ENCODE measurements at regions not wholly inside any gene's neighbourhood (a gene's known extent, or its start where the extent isn't known, plus 50 kb on each side); places are given as distances from the start of the nearest gene placed in this dataset.

DNA sequence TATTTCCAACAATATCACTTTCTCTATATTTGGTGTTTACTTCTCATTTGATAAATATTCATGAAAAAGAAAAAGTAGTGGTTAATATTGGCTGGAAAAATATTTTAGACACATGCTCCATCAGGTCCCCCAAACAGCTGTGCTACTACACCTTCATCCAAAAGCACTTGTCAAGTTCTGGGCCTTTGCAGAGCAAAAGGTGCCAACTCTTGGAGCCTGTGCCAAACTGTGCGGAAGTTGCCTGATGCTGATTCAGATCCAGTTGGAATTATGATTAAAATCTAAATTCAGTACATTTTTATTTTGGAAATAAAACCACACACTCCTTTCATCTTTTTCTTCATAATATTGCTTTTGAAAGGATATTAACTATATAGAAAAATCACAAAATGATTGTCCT lies 1497.4 kb upstream of the CADM2 start:
- TF ChIP-seq POLR2A (IDR thresholded peaks at IDR 0.05), result no peak
- TF ChIP-seq, protein P1, sequence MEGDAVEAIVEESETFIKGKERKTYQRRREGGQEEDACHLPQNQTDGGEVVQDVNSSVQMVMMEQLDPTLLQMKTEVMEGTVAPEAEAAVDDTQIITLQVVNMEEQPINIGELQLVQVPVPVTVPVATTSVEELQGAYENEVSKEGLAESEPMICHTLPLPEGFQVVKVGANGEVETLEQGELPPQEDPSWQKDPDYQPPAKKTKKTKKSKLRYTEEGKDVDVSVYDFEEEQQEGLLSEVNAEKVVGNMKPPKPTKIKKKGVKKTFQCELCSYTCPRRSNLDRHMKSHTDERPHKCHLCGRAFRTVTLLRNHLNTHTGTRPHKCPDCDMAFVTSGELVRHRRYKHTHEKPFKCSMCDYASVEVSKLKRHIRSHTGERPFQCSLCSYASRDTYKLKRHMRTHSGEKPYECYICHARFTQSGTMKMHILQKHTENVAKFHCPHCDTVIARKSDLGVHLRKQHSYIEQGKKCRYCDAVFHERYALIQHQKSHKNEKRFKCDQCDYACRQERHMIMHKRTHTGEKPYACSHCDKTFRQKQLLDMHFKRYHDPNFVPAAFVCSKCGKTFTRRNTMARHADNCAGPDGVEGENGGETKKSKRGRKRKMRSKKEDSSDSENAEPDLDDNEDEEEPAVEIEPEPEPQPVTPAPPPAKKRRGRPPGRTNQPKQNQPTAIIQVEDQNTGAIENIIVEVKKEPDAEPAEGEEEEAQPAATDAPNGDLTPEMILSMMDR (IDR thresholded peaks at IDR 0.05 in 4 of 5, conservative IDR thresholded peaks at IDR 0.05 in 1 of 5), result no peak
- DNase-seq (no peak), ATAC-seq (no peak)
- Histone ChIP-seq H3K9me3 (no peaks in the 10 kb centered on the region), H3K36me3 (no peaks in the 10 kb centered on the region), H3K27ac (no peak overlapping the region), H3K4me1 (peaks cover 6 to 14% of the 10 kb centered on the region in 2 donors), H3K27me3 (no peaks in the 10 kb centered on the region), H3K4me3 (no peak overlapping the region)
- in situ Hi-C loops (cut with MboI; ENCODE audit: low sequenced_read_pairs in 4 of 4), result no loop called here
- intact Hi-C loops (cut with DNase I; ENCODE audit: low total_unique reads), result no loop called here

DNA sequence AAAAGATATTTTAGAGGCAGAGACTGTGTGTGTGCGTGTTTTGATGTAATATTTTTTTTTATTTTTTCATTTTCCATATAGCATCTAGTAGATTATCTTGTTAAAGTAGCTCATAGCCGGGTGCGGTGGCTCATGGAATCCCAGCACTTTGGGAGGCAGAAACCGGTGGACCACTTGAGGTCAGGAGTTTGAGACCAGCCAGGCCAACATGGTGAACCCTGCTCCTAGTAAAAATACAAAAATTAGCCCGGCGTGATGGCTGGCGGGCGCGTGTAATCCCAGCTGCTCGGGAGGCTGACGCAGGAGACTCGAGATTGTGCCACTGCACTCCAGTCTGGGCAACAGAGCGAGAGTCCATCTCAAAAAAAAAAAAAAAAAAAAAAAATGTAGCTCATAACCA lies 1481.2 kb upstream of the CADM2 start:
- no peaks in the 10 kb centered on the region for H3K27me3 ChIP-seq
- ATAC-seq (no peak), DNase-seq (no peak)
- H3K27ac ChIP-seq, result no peak overlapping the region
- intact Hi-C loops (cut with DNase I; ENCODE audit: low total_unique reads), result no loop called here
- H3K4me1 ChIP-seq, result no peaks in the 10 kb centered on the region
- no peaks in the 10 kb centered on the region for H3K9me3 ChIP-seq
- in situ Hi-C loops (cut with MboI; ENCODE audit: low sequenced_read_pairs in 4 of 4), result no loop called here
- H3K4me3 ChIP-seq, result no peak overlapping the region
- no peaks in the 10 kb centered on the region for H3K36me3 ChIP-seq
- TF ChIP-seq, protein P1 (IDR thresholded peaks at IDR 0.05 in 4 of 5, conservative IDR thresholded peaks at IDR 0.05 in 1 of 5), result no peak
- no peak for TF ChIP-seq POLR2A (IDR thresholded peaks at IDR 0.05)

DNA sequence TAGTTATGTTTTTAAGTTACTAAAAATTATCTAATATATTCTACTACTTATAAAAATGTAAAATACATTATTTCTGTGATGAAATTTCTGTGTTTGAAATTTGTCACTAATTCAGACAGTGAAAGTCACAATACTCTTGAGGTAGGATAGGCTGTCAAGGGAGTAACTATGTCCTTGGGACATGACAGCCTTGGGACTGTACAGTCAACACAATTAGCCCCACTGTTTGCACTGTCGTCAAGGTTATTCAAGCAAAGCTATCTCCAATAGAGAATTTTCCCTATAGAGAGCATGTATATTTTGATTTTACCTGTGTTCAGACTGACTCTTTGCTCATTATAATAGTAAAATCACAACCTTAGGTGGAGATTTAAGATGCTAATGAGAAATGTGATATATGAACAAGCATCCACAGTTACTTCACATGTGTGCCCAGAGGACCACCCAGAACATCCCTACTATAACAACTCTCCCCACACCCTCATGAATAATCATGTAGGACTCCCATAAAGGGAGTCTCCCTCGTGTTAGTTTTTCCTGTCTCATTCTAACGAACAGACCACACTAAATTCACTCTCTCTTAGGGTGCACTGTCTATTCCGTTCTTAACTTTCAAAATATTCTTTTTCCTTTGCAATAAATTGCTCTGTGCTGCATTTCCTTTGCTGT lies 1476.3 kb upstream of the CADM2 start:
- Histone ChIP-seq H3K9me3 (no peaks in the 10 kb centered on the region), H3K4me1 (no peaks in the 10 kb centered on the region), H3K36me3 (no peaks in the 10 kb centered on the region), H3K27me3 (no peaks in the 10 kb centered on the region), H3K4me3 (no peak overlapping the region), H3K27ac (no peak overlapping the region)
- no peak for ATAC-seq
- no peak for TF ChIP-seq POLR2A (IDR thresholded peaks at IDR 0.05)
- TF ChIP-seq, protein P1 (IDR thresholded peaks at IDR 0.05 in 4 of 5, conservative IDR thresholded peaks at IDR 0.05 in 1 of 5), result no peak
- in situ Hi-C loops (cut with MboI; ENCODE audit: low sequenced_read_pairs in 4 of 4), result no loop called here
- intact Hi-C loops (cut with DNase I; ENCODE audit: low total_unique reads), result no loop called here
- DNase-seq, result no peak

DNA sequence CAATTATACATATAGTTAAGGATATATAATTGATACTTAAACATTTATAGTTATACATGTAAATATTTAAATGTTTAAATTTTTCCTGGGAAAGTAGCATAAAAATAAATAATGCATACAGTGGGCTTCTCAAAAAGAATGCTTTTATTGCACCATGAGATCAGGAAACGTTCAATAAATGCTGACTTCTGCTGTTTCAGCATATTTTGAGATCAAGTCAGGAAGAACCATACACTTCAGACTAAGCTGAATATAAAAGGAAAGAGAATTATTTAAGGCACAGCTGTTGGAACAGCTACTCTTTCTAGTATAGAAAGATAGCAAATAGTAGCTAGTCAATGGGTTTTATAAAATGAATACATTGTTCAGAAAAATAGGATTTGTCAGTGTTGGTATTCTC lies 1462.3 kb upstream of the CADM2 start:
- Histone ChIP-seq H3K36me3 (no peaks in the 10 kb centered on the region), H3K4me1 (no peaks in the 10 kb centered on the region), H3K4me3 (no peak overlapping the region), H3K9me3 (no peaks in the 10 kb centered on the region), H3K27me3 (no peaks in the 10 kb centered on the region), H3K27ac (no peak overlapping the region)
- in situ Hi-C loops (cut with MboI; ENCODE audit: low sequenced_read_pairs in 4 of 4), result no loop called here
- intact Hi-C loops (cut with DNase I; ENCODE audit: low total_unique reads), result no loop called here
- no peak for DNase-seq
- no peak for TF ChIP-seq POLR2A (IDR thresholded peaks at IDR 0.05)
- TF ChIP-seq, protein P1 (IDR thresholded peaks at IDR 0.05 in 4 of 5, conservative IDR thresholded peaks at IDR 0.05 in 1 of 5), result no peak
- ATAC-seq, result no peak

Data from gastrocnemius medialis (tissue), 4 donors.